Panc1 (cell line): ENCODE measurements at regions not wholly inside any gene's neighbourhood (a gene's known extent, or its start where the extent isn't known, plus 50 kb on each side); places are given as distances from the start of the nearest gene placed in this dataset.

Experiments
- CTCF ChIP-seq: fragments of 450-650 bp; IDR thresholded peaks from 2 replicates; pipeline ENCODE4 v1.5.1; 2017; ENCODE audit warnings: mild to moderate bottlenecking
- POLR2AphosphoS5 ChIP-seq: IDR thresholded peaks from 2 replicates; pipeline ENCODE4 v1.6.1; 2012; ENCODE audit warnings: mild to moderate bottlenecking, low read depth, low read length, moderate library complexity
- REST ChIP-seq, 2 experiments: IDR thresholded peaks; 2 replicates each; pipeline ENCODE4 v1.6.1; 2011 to 2012; ENCODE audit warnings: low read depth in 2 of 2, control low read depth in 1 of 2, low read length in 1 of 2, mild to moderate bottlenecking in 1 of 2, moderate library complexity in 1 of 2; ENCODE audit not compliant: insufficient read depth in 1 of 2
- SIN3A ChIP-seq: IDR thresholded peaks from 2 replicates; pipeline ENCODE4 v1.6.1; 2012; ENCODE audit warnings: low read depth, mild to moderate bottlenecking, low read length, moderate library complexity, borderline replicate concordance; ENCODE audit not compliant: insufficient read depth
- TCF7L2 ChIP-seq: IDR thresholded peaks from 2 replicates; pipeline ENCODE4 v1.6.1; 2011; ENCODE audit warnings: mild to moderate bottlenecking, low read depth, low read length, inconsistent platforms

DNA sequence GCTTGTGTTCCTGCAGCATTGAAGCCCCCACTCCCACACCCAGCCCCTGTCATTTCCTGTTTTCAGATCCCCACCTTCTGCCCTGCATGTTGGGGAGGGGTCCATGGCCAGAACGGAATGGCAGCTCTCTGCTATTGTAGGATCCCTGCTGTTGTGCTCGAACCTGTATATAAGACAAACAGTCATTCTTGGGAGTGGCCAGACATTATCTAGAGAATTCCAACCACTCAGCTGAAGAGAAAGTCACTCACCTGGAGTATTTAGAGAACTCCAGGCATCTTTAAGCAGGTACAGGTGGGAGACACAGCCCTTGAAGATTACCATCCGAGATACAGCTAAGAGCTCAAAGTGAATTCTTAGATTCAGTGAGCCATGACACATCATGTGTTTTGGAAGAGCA, 96.1 kb downstream of the C9orf152 start:
- TF ChIP-seq CTCF, result no peak
- no peak for TF ChIP-seq REST (IDR thresholded peaks at IDR 0.05; ENCODE audit: insufficient read depth in 1 of 2, low read depth in 2 of 2, low read length in 1 of 2)
- TF ChIP-seq SIN3A, result no peak
- TF ChIP-seq POLR2AphosphoS5, result no peak
- no peak for TF ChIP-seq TCF7L2
